ENCODE measurements at regions not wholly inside any gene's neighbourhood (a gene's known extent, or its start where the extent isn't known, plus 50 kb on each side); places are given as distances from the start of the nearest gene placed in this dataset.
A peak's percentile ranks its signal among the peaks of the same experiment; 100 is the strongest.

DNA sequence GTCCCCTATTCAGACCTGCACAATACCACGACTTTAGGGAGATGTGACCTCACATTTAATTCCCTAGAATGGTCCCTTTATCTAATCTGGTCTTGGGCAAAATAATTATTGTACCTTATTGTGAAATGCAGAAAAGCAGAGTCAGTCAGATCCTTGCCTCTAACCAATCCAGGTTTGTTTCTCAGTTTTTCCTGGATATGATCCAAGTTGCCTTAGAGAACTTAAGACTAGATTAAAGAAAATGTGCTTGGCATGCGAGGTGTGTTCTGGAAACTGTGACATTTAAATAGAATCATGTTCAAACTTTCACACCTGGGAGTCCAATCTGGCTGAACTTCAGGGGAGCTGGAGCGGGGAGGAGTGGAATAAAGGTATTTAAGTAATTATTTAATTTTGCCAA, 696.2 kb downstream of the DNAH5 start:
- DNase-seq (ENCODE audit: low spot score), result no peak
- Mint-ChIP-seq H3K27me3 (ENCODE audit: insufficient read depth, low read depth, poor library complexity) (no peaks in the 10 kb centered on the region), H3K4me3 (no peak overlapping the region), H3K36me3 (ENCODE audit: low read depth) (peaks cover 12% of the 10 kb centered on the region; the same call in 2 of the 3 replicates), H3K27ac (no peak overlapping the region), H3K4me1 (peaks cover 21% of the 10 kb centered on the region), H3K9me3 (peaks cover 17% of the 10 kb centered on the region; the same call in 1 of the 3 replicates)
- Histone ChIP-seq H3K79me2 (replicated peaks; ENCODE audit: insufficient read depth) (no peaks in the 10 kb centered on the region), H2AFZ (no peak overlapping the region), H3K36me3 (ENCODE audit: insufficient read depth) (no peaks in the 10 kb centered on the region; the same call in 1 of the 2 replicates), H3K4me1 (ENCODE audit: insufficient read depth) (peaks cover 14% of the 10 kb centered on the region; the same call in 1 of the 2 replicates), H3K27me3 (ENCODE audit: insufficient read depth) (no peaks in the 10 kb centered on the region), H4K20me1 (replicated peaks; ENCODE audit: insufficient read depth) (no peaks in the 10 kb centered on the region), H3F3A (replicated peaks; ENCODE audit: low read depth) (no peaks in the 10 kb centered on the region), H3K4me2 (no peak overlapping the region), H3K27ac (ENCODE audit: low read depth) (no peak overlapping the region), H3K9me2 (ENCODE audit: insufficient read depth) (no peaks in the 10 kb centered on the region), H3K4me3 (no peak overlapping the region)
- no peak for TF ChIP-seq NANOG (IDR thresholded peaks at IDR 0.05; ENCODE audit: borderline replicate concordance)
- no peak for TF ChIP-seq ZNF331 (CRISPR knock-in tag; IDR thresholded peaks at IDR 0.05; ENCODE audit: low read depth)
- ATAC-seq, result no peak

- Histone ChIP-seq H3K36me3 (ENCODE audit: insufficient read depth) (peaks cover 6% of the 10 kb centered on the region; the same call in 1 of the 2 replicates), H4K20me1 (replicated peaks; ENCODE audit: insufficient read depth) (no peaks in the 10 kb centered on the region), H3K9me2 (ENCODE audit: insufficient read depth) (no peaks in the 10 kb centered on the region), H3K79me2 (replicated peaks; ENCODE audit: insufficient read depth) (no peaks in the 10 kb centered on the region), H3K27ac (ENCODE audit: low read depth) (0 out of 2 replicates have a peak overlapping the region, but pooled peaks have one; percentile 33), H3F3A (replicated peaks; ENCODE audit: low read depth) (no peaks in the 10 kb centered on the region), H3K4me2 (peak overlapping the region; percentile 15), H2AFZ (no peak overlapping the region), H3K4me1 (ENCODE audit: insufficient read depth) (peaks cover 14% of the 10 kb centered on the region; the same call in 1 of the 2 replicates), H3K4me3 (no peak overlapping the region), H3K27me3 (ENCODE audit: insufficient read depth) (no peaks in the 10 kb centered on the region)
- no peak overlapping the region for H3K4me3 Mint-ChIP-seq
- DNase-seq (ENCODE audit: low spot score) (peak; percentile 62), ATAC-seq (peak; percentile 95)
- H3K4me1 Mint-ChIP-seq, result peaks cover 17% of the 10 kb centered on the region
- peaks cover 12% of the 10 kb centered on the region; the same call in 2 of the 3 replicates for H3K36me3 Mint-ChIP-seq (ENCODE audit: low read depth)
- peaks cover 25% of the 10 kb centered on the region for H3K9me3 Mint-ChIP-seq
- no peak overlapping the region for H3K27ac Mint-ChIP-seq
- H3K27me3 Mint-ChIP-seq (ENCODE audit: insufficient read depth, low read depth, poor library complexity), result no peaks in the 10 kb centered on the region
- TF ChIP-seq EZH2 (IDR thresholded peaks at IDR 0.05; ENCODE audit: low read depth, unreplicated experiment) (no peak), JUNB (IDR thresholded peaks at IDR 0.05; ENCODE audit: unreplicated experiment) (no peak), CREB1 (CRISPR knock-in tag; IDR thresholded peaks at IDR 0.05; ENCODE audit: low read depth) (no peak), NANOG (IDR thresholded peaks at IDR 0.05; ENCODE audit: borderline replicate concordance) (no peak; the same call in 1 of the 2 replicates), ZNF114 (CRISPR knock-in tag; IDR thresholded peaks at IDR 0.05) (no peak), POLR2AphosphoS5 (IDR thresholded peaks at IDR 0.05; ENCODE audit: low read depth) (no peak), ZNF462 (CRISPR knock-in tag; IDR thresholded peaks at IDR 0.05) (no peak), REST (IDR thresholded peaks at IDR 0.05; ENCODE audit: unreplicated experiment) (no peak)
- TF ChIP-seq, protein P1, sequence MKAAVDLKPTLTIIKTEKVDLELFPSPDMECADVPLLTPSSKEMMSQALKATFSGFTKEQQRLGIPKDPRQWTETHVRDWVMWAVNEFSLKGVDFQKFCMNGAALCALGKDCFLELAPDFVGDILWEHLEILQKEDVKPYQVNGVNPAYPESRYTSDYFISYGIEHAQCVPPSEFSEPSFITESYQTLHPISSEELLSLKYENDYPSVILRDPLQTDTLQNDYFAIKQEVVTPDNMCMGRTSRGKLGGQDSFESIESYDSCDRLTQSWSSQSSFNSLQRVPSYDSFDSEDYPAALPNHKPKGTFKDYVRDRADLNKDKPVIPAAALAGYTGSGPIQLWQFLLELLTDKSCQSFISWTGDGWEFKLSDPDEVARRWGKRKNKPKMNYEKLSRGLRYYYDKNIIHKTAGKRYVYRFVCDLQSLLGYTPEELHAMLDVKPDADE (IDR thresholded peaks at IDR 0.05), result no peak
These were observed 698.4 kb downstream of the DNAH5 start for GRCh38 chr5:13246053-13246452.

Data from GM23338 (cell line).